ENCODE measurements at regions not wholly inside any gene's neighbourhood (a gene's known extent, or its start where the extent isn't known, plus 50 kb on each side); places are given as distances from the start of the nearest gene placed in this dataset.

DNA sequence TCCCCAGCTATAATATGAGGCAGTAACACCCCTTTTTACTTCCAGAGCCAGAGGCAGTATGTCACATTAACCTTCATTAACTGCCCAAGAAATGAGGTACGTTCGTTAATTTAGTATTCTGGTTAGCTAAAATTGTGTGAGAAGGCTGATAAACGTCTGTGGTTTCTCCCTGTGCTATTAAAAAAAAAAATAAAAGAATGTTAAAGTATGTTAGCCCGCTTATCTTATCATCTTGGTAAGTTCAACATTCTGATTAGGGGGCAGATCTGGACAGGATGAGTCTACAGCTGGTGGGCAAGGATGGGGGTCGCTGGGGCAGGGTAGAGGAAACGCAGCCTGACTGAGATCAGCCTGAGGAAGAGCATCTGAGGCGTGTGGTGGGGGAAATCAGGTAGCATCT, 154.0 kb downstream of the PRL start:
- TF ChIP-seq POLR2AphosphoS5 (IDR thresholded peaks at IDR 0.05): no peak
- TF ChIP-seq EP300 (IDR thresholded peaks at IDR 0.05): no peak
- TF ChIP-seq, protein P1, sequence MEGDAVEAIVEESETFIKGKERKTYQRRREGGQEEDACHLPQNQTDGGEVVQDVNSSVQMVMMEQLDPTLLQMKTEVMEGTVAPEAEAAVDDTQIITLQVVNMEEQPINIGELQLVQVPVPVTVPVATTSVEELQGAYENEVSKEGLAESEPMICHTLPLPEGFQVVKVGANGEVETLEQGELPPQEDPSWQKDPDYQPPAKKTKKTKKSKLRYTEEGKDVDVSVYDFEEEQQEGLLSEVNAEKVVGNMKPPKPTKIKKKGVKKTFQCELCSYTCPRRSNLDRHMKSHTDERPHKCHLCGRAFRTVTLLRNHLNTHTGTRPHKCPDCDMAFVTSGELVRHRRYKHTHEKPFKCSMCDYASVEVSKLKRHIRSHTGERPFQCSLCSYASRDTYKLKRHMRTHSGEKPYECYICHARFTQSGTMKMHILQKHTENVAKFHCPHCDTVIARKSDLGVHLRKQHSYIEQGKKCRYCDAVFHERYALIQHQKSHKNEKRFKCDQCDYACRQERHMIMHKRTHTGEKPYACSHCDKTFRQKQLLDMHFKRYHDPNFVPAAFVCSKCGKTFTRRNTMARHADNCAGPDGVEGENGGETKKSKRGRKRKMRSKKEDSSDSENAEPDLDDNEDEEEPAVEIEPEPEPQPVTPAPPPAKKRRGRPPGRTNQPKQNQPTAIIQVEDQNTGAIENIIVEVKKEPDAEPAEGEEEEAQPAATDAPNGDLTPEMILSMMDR (IDR thresholded peaks at IDR 0.05): no peak
- no peak for TF ChIP-seq POLR2A (IDR thresholded peaks at IDR 0.05)
- Histone ChIP-seq H3K27ac (no peak overlapping the region), H3K36me3 (no peaks in the 10 kb centered on the region), H3K4me3 (no peak overlapping the region), H3K27me3 (no peaks in the 10 kb centered on the region), H3K4me1 (peaks cover 19% of the 10 kb centered on the region), H3K9me3 (no peaks in the 10 kb centered on the region)
- DNase-seq (ENCODE audit: low spot score in 2 of 2): no peak
- WGBS: 78% methylated on average over 7 of the region's 7 CpGs

- H3K4me1 ChIP-seq: peaks cover 43% of the 10 kb centered on the region
- H3K9me3 ChIP-seq: no peaks in the 10 kb centered on the region
- 16% methylated on average over 3 of the region's 3 CpGs for WGBS
- no peak overlapping the region for H3K27ac ChIP-seq
- DNase-seq (ENCODE audit: low spot score in 2 of 2): no peak
- TF ChIP-seq, protein P1 (IDR thresholded peaks at IDR 0.05): no peak
- no peak for TF ChIP-seq POLR2A (IDR thresholded peaks at IDR 0.05)
- TF ChIP-seq POLR2AphosphoS5 (IDR thresholded peaks at IDR 0.05): no peak
- no peak for TF ChIP-seq EP300 (IDR thresholded peaks at IDR 0.05)
- H3K36me3 ChIP-seq: no peaks in the 10 kb centered on the region
- no peak overlapping the region for H3K4me3 ChIP-seq
- no peaks in the 10 kb centered on the region for H3K27me3 ChIP-seq
These were observed 151.5 kb downstream of the PRL start for GRCh38 chr6:22145376-22145775.

DNA sequence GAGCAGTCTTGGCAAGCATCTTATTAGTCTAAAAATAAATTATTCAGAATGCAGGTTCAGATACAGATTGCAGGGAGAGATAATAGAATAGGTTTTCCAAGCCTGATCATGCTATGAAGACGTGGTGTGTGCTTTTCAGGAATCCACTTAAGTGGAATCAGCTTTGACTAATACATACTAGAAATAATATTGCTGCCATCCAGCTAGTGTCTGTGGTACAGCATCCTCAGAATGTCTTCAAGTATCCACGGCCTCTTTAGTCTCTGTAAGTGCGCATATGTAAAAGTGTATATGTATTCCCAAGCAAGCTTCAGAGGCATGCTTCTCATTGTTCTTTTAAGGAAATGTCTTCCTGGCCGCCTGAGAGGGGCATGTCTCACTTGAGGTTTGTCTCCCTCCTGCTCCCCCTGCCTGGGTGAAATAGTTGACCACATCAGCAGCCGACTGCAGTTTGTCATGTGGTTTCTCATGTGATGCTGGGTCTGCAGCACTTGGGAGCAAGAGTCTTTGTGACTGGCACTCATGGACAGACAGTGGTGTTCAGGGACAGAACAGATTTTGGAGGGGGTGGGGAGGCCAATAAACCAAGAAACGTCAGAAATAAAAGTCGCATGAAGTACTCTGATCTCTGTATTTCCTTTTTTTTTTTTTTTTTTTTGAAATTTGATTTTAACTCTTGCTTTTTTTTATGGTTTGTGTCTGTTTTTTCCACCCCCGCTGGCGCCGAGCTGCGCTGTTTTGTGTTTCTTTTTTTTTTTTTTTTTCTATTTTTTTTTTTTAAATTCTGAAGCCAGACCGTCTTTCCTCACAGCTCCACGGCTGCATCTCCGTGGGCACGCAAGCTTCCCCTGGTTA, 150.8 kb downstream of the PRL start:
- WGBS: 31% methylated on average over 15 of the region's 15 CpGs
- Histone ChIP-seq H3K4me1 (peaks cover 44% of the 10 kb centered on the region), H3K4me3 (peak overlapping the region; percentile 39), H3K27me3 (no peaks in the 10 kb centered on the region), H3K36me3 (no peaks in the 10 kb centered on the region), H3K9me3 (no peaks in the 10 kb centered on the region), H3K27ac (no peak overlapping the region)
- DNase-seq (ENCODE audit: low spot score in 2 of 2): peak in 1 of 2 donors; percentile 63
- no peak for TF ChIP-seq POLR2AphosphoS5 (IDR thresholded peaks at IDR 0.05)
- TF ChIP-seq, protein P1 (IDR thresholded peaks at IDR 0.05): no peak
- no peak for TF ChIP-seq POLR2A (IDR thresholded peaks at IDR 0.05)

DNA sequence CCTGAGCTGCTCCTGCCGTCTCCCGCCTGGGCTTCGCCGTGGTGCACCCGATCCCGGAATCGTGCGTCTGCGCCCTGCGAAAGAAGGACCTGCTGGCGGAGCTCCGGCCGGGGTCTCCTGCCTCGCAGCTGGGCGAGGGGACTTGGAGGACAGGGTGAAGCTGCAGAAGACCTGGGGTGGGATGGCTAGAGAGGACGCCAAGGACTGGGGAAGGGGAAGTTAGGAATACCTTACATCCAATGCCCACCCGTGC, 150.2 kb downstream of the PRL start:
- H3K27me3 ChIP-seq: no peaks in the 10 kb centered on the region
- TF ChIP-seq EP300 (IDR thresholded peaks at IDR 0.05) (no peak), POLR2A (IDR thresholded peaks at IDR 0.05) (no peak)
- TF ChIP-seq, protein P1 (IDR thresholded peaks at IDR 0.05): no peak
- peak overlapping the region; percentile 39 for H3K4me3 ChIP-seq
- H3K4me1 ChIP-seq: peaks cover 44% of the 10 kb centered on the region
- 64% methylated on average over 17 of the region's 17 CpGs for WGBS
- no peaks in the 10 kb centered on the region for H3K9me3 ChIP-seq
- no peak for DNase-seq (ENCODE audit: low spot score in 2 of 2)
- no peaks in the 10 kb centered on the region for H3K36me3 ChIP-seq
- no peak overlapping the region for H3K27ac ChIP-seq

DNA sequence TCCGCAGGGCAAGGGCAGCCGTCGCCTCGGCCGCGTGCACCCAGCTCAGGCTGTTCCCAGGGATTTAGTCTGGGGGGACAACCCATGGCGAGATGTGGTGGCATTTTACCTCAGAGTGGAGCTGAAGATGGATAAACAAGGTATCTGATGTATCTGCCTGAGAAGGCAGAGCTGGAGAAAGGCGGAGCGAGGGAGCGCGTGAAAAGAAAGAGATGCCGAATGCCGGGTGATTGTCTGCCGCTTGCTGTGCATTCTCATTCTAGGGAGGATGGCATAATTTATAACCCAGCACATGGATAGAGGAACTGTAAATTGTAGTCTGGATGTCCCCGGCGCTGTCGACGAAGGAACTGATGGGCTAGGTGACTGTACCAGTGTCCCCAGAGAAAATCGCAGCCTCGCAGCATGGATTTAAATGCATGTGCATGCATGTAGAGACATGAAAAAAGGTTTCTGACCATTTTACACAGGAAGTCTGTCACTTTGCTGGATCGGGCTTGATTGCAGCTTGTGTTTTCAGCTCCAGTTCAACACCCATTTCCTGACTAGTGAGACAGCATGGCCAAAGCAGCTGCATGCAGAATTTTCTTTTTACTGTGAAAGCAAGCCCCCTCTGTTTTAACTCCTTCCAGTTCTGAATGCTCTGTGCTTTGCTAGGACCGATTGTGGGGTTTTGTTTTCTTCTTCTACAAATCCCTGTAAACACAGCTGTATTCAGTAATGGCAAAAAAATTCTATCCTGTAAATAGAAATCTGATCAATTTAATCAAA, 149.7 kb downstream of the PRL start:
- Histone ChIP-seq H3K27ac (no peak overlapping the region), H3K36me3 (no peaks in the 10 kb centered on the region), H3K4me1 (peaks cover 44% of the 10 kb centered on the region), H3K4me3 (peak overlapping the region; percentile 39), H3K9me3 (no peaks in the 10 kb centered on the region), H3K27me3 (no peaks in the 10 kb centered on the region)
- no peak for DNase-seq (ENCODE audit: low spot score in 2 of 2)
- 56% methylated on average over 22 of the region's 22 CpGs for WGBS
- TF ChIP-seq EP300 (IDR thresholded peaks at IDR 0.05): no peak

Data from suprapubic skin (tissue), 4 donors.